Liver (tissue), 8 donors: ENCODE measurements at regions not wholly inside any gene's neighbourhood (a gene's known extent, or its start where the extent isn't known, plus 50 kb on each side); places are given as distances from the start of the nearest gene placed in this dataset.

Experiments used
- DNase-seq: peaks from one replicate; pipeline ENCODE4 v3.0.0-alpha.2; 2017; ENCODE audit warnings: low spot score
- H3K27ac ChIP-seq, 2 donors: one replicate each; pipeline ENCODE4 v1.7.0; 2013; ENCODE audit warnings: inconsistent platforms in 2 of 2, low read length in 2 of 2, control low read depth in 1 of 2, low read depth in 1 of 2, mild to moderate bottlenecking in 1 of 2
- H3K27me3 ChIP-seq, 4 donors: one replicate each; pipeline versions ENCODE4 v1.6.1 to v1.7.0; 2013; ENCODE audit warnings: low read length in 3 of 4, inconsistent platforms in 1 of 4, mild to moderate bottlenecking in 1 of 4, moderate library complexity in 1 of 4; ENCODE audit not compliant: control insufficient read depth in 4 of 4, insufficient read depth in 4 of 4
- H3K36me3 ChIP-seq, 4 donors: one replicate each; pipeline versions ENCODE4 v1.6.1 to v1.7.0; 2013; ENCODE audit warnings: low read length in 3 of 4, mild to moderate bottlenecking in 3 of 4, low read depth in 1 of 4, moderate library complexity in 1 of 4; ENCODE audit not compliant: control insufficient read depth in 4 of 4, insufficient read depth in 3 of 4
- H3K4me1 ChIP-seq, 4 donors: one replicate each; pipeline versions ENCODE4 v1.6.1 to v1.7.0; 2013; ENCODE audit warnings: low read length in 3 of 4, mild to moderate bottlenecking in 3 of 4, moderate library complexity in 1 of 4; ENCODE audit not compliant: control insufficient read depth in 4 of 4, insufficient read depth in 4 of 4
- H3K4me3 ChIP-seq, 3 donors: one replicate each; pipeline versions ENCODE4 v1.6.1 to v1.7.0; 2013; ENCODE audit warnings: low read length in 3 of 3, control low read depth in 1 of 3, low read depth in 1 of 3, mild to moderate bottlenecking in 1 of 3
- H3K9ac ChIP-seq, 2 donors: one replicate each; pipeline ENCODE4 v1.7.0; 2013; ENCODE audit warnings: low read length in 2 of 2, mild to moderate bottlenecking in 2 of 2, moderate library complexity in 2 of 2, control low read depth in 1 of 2, low read depth in 1 of 2
- H3K9me3 ChIP-seq, 4 donors: one replicate each; pipeline versions ENCODE4 v1.6.1 to v1.7.0; 2013; ENCODE audit warnings: low read length in 3 of 4; ENCODE audit not compliant: control insufficient read depth in 4 of 4
- FOXA1 ChIP-seq: IDR thresholded peaks from 2 replicates; pipeline ENCODE4 v1.6.1; 2016; ENCODE audit warnings: antibody characterized with exemption
- HNF4A ChIP-seq, 2 donors: conservative IDR thresholded peaks; 2 replicates each; pipeline ENCODE4 v1.6.1; 2016; ENCODE audit warnings: antibody characterized with exemption in 2 of 2, mild to moderate bottlenecking in 2 of 2
- JUND ChIP-seq, 2 donors: IDR thresholded peaks; 2 replicates each; pipeline ENCODE4 v1.6.1; 2016; ENCODE audit warnings: antibody characterized with exemption in 2 of 2
- NR2F2 ChIP-seq: IDR thresholded peaks from 2 replicates; pipeline ENCODE4 v1.6.1; 2016; ENCODE audit warnings: antibody characterized with exemption
- RAD21 ChIP-seq, 2 donors: IDR thresholded peaks; 2 replicates each; pipeline ENCODE4 v1.6.1; 2016; ENCODE audit warnings: antibody characterized with exemption in 2 of 2, mild to moderate bottlenecking in 2 of 2
- RXRA ChIP-seq, 2 donors: IDR thresholded peaks; 2 replicates each; pipeline ENCODE4 v1.6.1; 2017 to 2018; ENCODE audit warnings: antibody characterized with exemption in 2 of 2, mild to moderate bottlenecking in 1 of 2
- SP1 ChIP-seq: IDR thresholded peaks from 2 replicates; pipeline ENCODE4 v1.6.1; 2018; ENCODE audit warnings: antibody characterized with exemption, mild to moderate bottlenecking
- TAF1 ChIP-seq: conservative IDR thresholded peaks from 2 replicates; pipeline ENCODE4 v1.6.1; 2016; ENCODE audit warnings: antibody characterized with exemption, mild to moderate bottlenecking
- YY1 ChIP-seq: IDR thresholded peaks from 2 replicates; pipeline ENCODE4 v1.6.1; 2016; ENCODE audit warnings: antibody characterized with exemption, mild to moderate bottlenecking
- WGBS: extraction: QIAGEN DNeasy Blood & Tissue Kit; methylation state at CpG from one replicate; pipeline ENCODE4 v1.1.7; 2013; 5-methylcytosine and 5-hydroxymethylcytosine counted together
- TF ChIP-seq, protein P1 (sequence below): fragments of 150-350 bp; IDR thresholded peaks from 2 replicates; pipeline ENCODE4 v1.5.1; 2017; ENCODE audit warnings: improper control_type of control experiment, low read depth, low read length; ENCODE audit not compliant: missing input control
- TF ChIP-seq, protein P2 (sequence below): IDR thresholded peaks from 2 replicates; pipeline ENCODE4 v1.6.1; 2016; ENCODE audit warnings: antibody characterized with exemption, mild to moderate bottlenecking
- donor health status: healthy.
- donor health status: healthy.
- donor health status: healthy.
- donor health status: healthy.
- donor health status: healthy.

DNA sequence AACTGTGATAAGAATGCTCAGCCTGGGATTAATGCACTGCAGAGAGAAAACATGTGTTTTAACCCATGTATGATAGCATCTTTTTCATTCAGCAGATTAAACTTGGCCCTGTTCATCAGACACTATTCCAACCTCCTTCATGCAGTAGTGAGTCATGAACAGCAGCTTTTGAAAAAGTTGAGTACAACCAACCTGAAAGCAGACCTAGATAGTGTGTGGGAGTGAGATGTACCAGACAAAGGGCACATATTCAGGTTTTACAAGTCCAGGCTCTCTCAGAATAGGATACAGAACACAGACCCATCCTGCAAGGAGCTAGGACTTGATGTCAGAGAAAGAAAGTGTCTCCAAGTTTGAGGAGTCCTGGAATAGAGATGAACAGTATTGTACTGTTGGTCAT is 237.3 kb upstream of the STS start:
- no peaks in the 10 kb centered on the region for H3K9me3 ChIP-seq
- no peaks in the 10 kb centered on the region for H3K4me1 ChIP-seq
- no peak overlapping the region for H3K9ac ChIP-seq
- H3K27me3 ChIP-seq: no peaks in the 10 kb centered on the region
- H3K36me3 ChIP-seq: no peaks in the 10 kb centered on the region
- TF ChIP-seq TAF1: no peak
- TF ChIP-seq RXRA (IDR thresholded peaks at IDR 0.05): no peak
- TF ChIP-seq, protein P1, sequence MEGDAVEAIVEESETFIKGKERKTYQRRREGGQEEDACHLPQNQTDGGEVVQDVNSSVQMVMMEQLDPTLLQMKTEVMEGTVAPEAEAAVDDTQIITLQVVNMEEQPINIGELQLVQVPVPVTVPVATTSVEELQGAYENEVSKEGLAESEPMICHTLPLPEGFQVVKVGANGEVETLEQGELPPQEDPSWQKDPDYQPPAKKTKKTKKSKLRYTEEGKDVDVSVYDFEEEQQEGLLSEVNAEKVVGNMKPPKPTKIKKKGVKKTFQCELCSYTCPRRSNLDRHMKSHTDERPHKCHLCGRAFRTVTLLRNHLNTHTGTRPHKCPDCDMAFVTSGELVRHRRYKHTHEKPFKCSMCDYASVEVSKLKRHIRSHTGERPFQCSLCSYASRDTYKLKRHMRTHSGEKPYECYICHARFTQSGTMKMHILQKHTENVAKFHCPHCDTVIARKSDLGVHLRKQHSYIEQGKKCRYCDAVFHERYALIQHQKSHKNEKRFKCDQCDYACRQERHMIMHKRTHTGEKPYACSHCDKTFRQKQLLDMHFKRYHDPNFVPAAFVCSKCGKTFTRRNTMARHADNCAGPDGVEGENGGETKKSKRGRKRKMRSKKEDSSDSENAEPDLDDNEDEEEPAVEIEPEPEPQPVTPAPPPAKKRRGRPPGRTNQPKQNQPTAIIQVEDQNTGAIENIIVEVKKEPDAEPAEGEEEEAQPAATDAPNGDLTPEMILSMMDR: no peak
- TF ChIP-seq, protein P2, sequence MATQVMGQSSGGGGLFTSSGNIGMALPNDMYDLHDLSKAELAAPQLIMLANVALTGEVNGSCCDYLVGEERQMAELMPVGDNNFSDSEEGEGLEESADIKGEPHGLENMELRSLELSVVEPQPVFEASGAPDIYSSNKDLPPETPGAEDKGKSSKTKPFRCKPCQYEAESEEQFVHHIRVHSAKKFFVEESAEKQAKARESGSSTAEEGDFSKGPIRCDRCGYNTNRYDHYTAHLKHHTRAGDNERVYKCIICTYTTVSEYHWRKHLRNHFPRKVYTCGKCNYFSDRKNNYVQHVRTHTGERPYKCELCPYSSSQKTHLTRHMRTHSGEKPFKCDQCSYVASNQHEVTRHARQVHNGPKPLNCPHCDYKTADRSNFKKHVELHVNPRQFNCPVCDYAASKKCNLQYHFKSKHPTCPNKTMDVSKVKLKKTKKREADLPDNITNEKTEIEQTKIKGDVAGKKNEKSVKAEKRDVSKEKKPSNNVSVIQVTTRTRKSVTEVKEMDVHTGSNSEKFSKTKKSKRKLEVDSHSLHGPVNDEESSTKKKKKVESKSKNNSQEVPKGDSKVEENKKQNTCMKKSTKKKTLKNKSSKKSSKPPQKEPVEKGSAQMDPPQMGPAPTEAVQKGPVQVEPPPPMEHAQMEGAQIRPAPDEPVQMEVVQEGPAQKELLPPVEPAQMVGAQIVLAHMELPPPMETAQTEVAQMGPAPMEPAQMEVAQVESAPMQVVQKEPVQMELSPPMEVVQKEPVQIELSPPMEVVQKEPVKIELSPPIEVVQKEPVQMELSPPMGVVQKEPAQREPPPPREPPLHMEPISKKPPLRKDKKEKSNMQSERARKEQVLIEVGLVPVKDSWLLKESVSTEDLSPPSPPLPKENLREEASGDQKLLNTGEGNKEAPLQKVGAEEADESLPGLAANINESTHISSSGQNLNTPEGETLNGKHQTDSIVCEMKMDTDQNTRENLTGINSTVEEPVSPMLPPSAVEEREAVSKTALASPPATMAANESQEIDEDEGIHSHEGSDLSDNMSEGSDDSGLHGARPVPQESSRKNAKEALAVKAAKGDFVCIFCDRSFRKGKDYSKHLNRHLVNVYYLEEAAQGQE: no peak
- TF ChIP-seq YY1: no peak
- TF ChIP-seq RAD21 (IDR thresholded peaks at IDR 0.05): no peak
- no peak for TF ChIP-seq NR2F2
- no peak for TF ChIP-seq HNF4A (conservative IDR thresholded peaks at IDR 0.05)
- no peak for TF ChIP-seq SP1
- no peak for TF ChIP-seq FOXA1
- H3K27ac ChIP-seq: no peak overlapping the region
- no peak for DNase-seq
- no peak overlapping the region for H3K4me3 ChIP-seq

DNA sequence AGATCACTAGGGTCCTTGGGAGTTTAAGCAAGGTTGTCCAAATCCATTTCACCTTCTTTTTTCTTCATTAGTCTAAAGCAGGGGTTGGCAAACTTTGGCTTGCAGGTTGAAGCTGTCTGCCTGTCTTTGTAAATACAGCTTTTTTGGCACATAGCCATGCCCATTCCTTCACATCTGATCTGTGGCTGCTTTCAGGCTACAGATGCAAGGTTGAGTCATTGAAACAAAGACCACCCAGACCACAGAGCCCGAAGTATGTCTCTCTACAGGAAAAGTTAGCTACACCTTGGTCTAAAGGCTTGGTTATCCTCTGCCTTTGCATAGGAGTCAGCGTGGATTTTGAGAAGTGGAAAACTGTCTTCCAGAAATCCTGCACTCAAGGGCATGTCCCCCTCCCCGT is 238.1 kb upstream of the STS start:
- no peak overlapping the region for H3K27ac ChIP-seq
- H3K4me1 ChIP-seq: no peaks in the 10 kb centered on the region
- H3K9ac ChIP-seq: no peak overlapping the region
- no peaks in the 10 kb centered on the region for H3K36me3 ChIP-seq
- no peak for TF ChIP-seq JUND (IDR thresholded peaks at IDR 0.05)
- no peak overlapping the region for H3K4me3 ChIP-seq
- H3K27me3 ChIP-seq: no peaks in the 10 kb centered on the region
- 91% methylated on average over 3 of the region's 3 CpGs for WGBS
- H3K9me3 ChIP-seq: no peaks in the 10 kb centered on the region
- DNase-seq: no peak

DNA sequence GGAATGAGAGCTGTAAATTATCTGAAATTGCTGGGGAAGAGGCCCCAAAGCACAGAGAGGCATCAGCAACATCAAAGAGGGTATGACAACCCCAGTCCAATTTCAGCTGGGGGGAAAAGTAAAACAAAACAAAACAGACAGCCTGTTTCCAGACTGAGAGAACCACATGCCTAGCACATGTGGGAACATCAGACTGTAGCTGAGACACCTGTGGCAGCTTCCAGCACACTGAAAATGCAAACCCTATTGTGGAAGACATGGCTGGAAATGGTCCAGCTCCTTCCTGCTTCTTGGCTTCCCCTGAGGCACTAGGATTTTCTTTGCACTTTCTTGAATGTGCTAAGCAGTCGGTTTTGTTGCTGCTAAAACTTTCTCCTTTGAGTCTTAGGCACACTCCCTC is 240.9 kb upstream of the STS start:
- Histone ChIP-seq H3K27ac (no peak overlapping the region), H3K9me3 (no peaks in the 10 kb centered on the region), H3K36me3 (no peaks in the 10 kb centered on the region), H3K27me3 (no peaks in the 10 kb centered on the region), H3K4me1 (peaks cover 0 to 10% (median 2%) of the 10 kb centered on the region in 4 donors), H3K4me3 (no peak overlapping the region), H3K9ac (no peak overlapping the region)
- TF ChIP-seq, protein P2: no peak
- no peak for DNase-seq
- WGBS: 75% methylated on average over 1 of the region's 1 CpG
